Karpas-422 (cell line): ENCODE measurements at regions not wholly inside any gene's neighbourhood (a gene's known extent, or its start where the extent isn't known, plus 50 kb on each side); places are given as distances from the start of the nearest gene placed in this dataset.

Experiments used
- DNase-seq: peaks from one replicate; pipeline ENCODE4 v3.0.0-alpha.2; 2015
- H2AFZ ChIP-seq: fragments of 200-600 bp; sonication (generic); 2 replicates; pipeline ENCODE4 v1.6.1; 2014; ENCODE audit warnings: antibody characterized with exemption, low read length, mixed read lengths
- H3K27ac ChIP-seq: fragments of 200-600 bp; sonication (generic); 2 replicates; pipeline ENCODE4 v1.5.1; 2014; ENCODE audit warnings: mild to moderate bottlenecking, low read length, moderate library complexity
- H3K27me3 ChIP-seq: fragments of 200-600 bp; sonication (generic); 2 replicates; pipeline ENCODE4 v1.6.1; 2014; ENCODE audit warnings: low read length, mixed read lengths
- H3K36me3 ChIP-seq: fragments of 200-600 bp; sonication (generic); 2 replicates; pipeline ENCODE4 v1.6.1; 2014; ENCODE audit warnings: low read length, mixed read lengths; ENCODE audit not compliant: insufficient read depth
- H3K4me1 ChIP-seq: fragments of 200-600 bp; sonication (generic); 2 replicates; pipeline ENCODE4 v1.6.1; 2014; ENCODE audit warnings: mild to moderate bottlenecking, low read length, mixed read lengths
- H3K4me2 ChIP-seq: fragments of 200-600 bp; sonication (generic); 2 replicates; pipeline ENCODE4 v1.6.1; 2014; ENCODE audit warnings: low read length, low read depth, mild to moderate bottlenecking; ENCODE audit not compliant: poor library complexity, severe bottlenecking
- H3K4me3 ChIP-seq: fragments of 200-600 bp; sonication (generic); 2 replicates; pipeline ENCODE4 v1.5.1; 2014; ENCODE audit warnings: mild to moderate bottlenecking, antibody characterized with exemption, low read length, mixed read lengths
- H3K79me2 ChIP-seq: fragments of 200-600 bp; sonication (generic); 2 replicates; pipeline ENCODE4 v1.6.1; 2014; ENCODE audit warnings: mild to moderate bottlenecking, low read length, mixed read lengths
- H3K9ac ChIP-seq: fragments of 200-600 bp; sonication (generic); 2 replicates; pipeline ENCODE4 v1.6.0; 2014; ENCODE audit warnings: low read length
- H3K9me2 ChIP-seq: fragments of 200-600 bp; sonication (generic), shearing (Covaris generic); replicated peaks from 2 replicates; pipeline ENCODE4 v1.6.0; 2014; ENCODE audit warnings: mild to moderate bottlenecking, low read length, moderate library complexity; ENCODE audit not compliant: insufficient read depth
- H3K9me3 ChIP-seq: fragments of 300-700, 200-600 bp; sonication (generic); 2 replicates; pipeline ENCODE4 v1.6.1; 2014; ENCODE audit warnings: low read length, mixed read lengths
- H4K20me1 ChIP-seq: fragments of 200-600 bp; sonication (generic); 2 replicates; pipeline ENCODE4 v1.6.1; 2014; ENCODE audit warnings: mild to moderate bottlenecking, antibody characterized with exemption, low read length, low read depth; ENCODE audit not compliant: insufficient read depth

- Histone ChIP-seq H3K27me3 (no peaks in the 10 kb centered on the region), H2AFZ (no peak overlapping the region), H3K27ac (no peak overlapping the region), H3K79me2 (no peaks in the 10 kb centered on the region), H3K9ac (no peak overlapping the region), H3K4me2 (no peak overlapping the region), H3K9me2 (no peaks in the 10 kb centered on the region), H3K9me3 (no peaks in the 10 kb centered on the region), H3K4me3 (no peak overlapping the region), H3K36me3 (no peaks in the 10 kb centered on the region), H4K20me1 (no peaks in the 10 kb centered on the region), H3K4me1 (no peaks in the 10 kb centered on the region)
- no peak for DNase-seq
Measured at GRCh38 chr1:218982482-218982881, 191.2 kb upstream of the LYPLAL1 start.

- H3K4me1 ChIP-seq = no peaks in the 10 kb centered on the region
- H3K9me3 ChIP-seq = no peaks in the 10 kb centered on the region
- no peaks in the 10 kb centered on the region for H3K79me2 ChIP-seq
- no peaks in the 10 kb centered on the region for H3K36me3 ChIP-seq
- no peaks in the 10 kb centered on the region for H3K27me3 ChIP-seq
- DNase-seq = no peak
- H4K20me1 ChIP-seq = no peaks in the 10 kb centered on the region
- no peaks in the 10 kb centered on the region for H3K9me2 ChIP-seq
- H3K27ac ChIP-seq = no peak overlapping the region
- H3K4me3 ChIP-seq = no peak overlapping the region
- no peak overlapping the region for H2AFZ ChIP-seq
- H3K4me2 ChIP-seq = no peak overlapping the region
- no peak overlapping the region for H3K9ac ChIP-seq
Measured at GRCh38 chr1:218983433-218983832, 190.2 kb upstream of the LYPLAL1 start.

- Histone ChIP-seq H3K79me2 (no peaks in the 10 kb centered on the region), H3K4me3 (no peak overlapping the region), H3K36me3 (no peaks in the 10 kb centered on the region), H3K9ac (no peak overlapping the region), H3K4me1 (no peaks in the 10 kb centered on the region), H3K27ac (no peak overlapping the region), H3K9me3 (no peaks in the 10 kb centered on the region), H2AFZ (no peak overlapping the region), H4K20me1 (no peaks in the 10 kb centered on the region), H3K9me2 (no peaks in the 10 kb centered on the region), H3K27me3 (no peaks in the 10 kb centered on the region), H3K4me2 (no peak overlapping the region)
- DNase-seq = peak; percentile 53
Measured at GRCh38 chr1:218983848-218984247, 189.8 kb upstream of the LYPLAL1 start.

- H3K36me3 ChIP-seq = no peaks in the 10 kb centered on the region
- no peak for DNase-seq
- H3K4me3 ChIP-seq = no peak overlapping the region
Measured at GRCh38 chr1:218985424-218985984, 188.2 kb upstream of the LYPLAL1 start.

GRCh38 chr1:218986816-218987215 lies 186.9 kb upstream of the LYPLAL1 start:
- H3K36me3 ChIP-seq = no peaks in the 10 kb centered on the region
- no peaks in the 10 kb centered on the region for H3K4me1 ChIP-seq
- no peaks in the 10 kb centered on the region for H3K9me3 ChIP-seq
- no peak overlapping the region for H3K27ac ChIP-seq
- no peaks in the 10 kb centered on the region for H4K20me1 ChIP-seq
- no peaks in the 10 kb centered on the region for H3K27me3 ChIP-seq
- H3K9me2 ChIP-seq = no peaks in the 10 kb centered on the region
- no peak overlapping the region for H2AFZ ChIP-seq
- H3K9ac ChIP-seq = no peak overlapping the region
- no peaks in the 10 kb centered on the region for H3K79me2 ChIP-seq
- no peak overlapping the region for H3K4me2 ChIP-seq
- no peak overlapping the region for H3K4me3 ChIP-seq
- no peak for DNase-seq

More at GRCh38 chr1:218985424-218985984, 188.2 kb upstream of the LYPLAL1 start:
- H3K27me3 ChIP-seq = no peaks in the 10 kb centered on the region
- no peaks in the 10 kb centered on the region for H3K9me2 ChIP-seq
- H3K4me1 ChIP-seq = no peaks in the 10 kb centered on the region
- H3K79me2 ChIP-seq = no peaks in the 10 kb centered on the region
- no peak overlapping the region for H3K27ac ChIP-seq
- no peak overlapping the region for H3K4me2 ChIP-seq
- no peaks in the 10 kb centered on the region for H3K9me3 ChIP-seq
- H3K9ac ChIP-seq = no peak overlapping the region
- H2AFZ ChIP-seq = no peak overlapping the region
- H4K20me1 ChIP-seq = no peaks in the 10 kb centered on the region

GRCh38 chr1:218990019-218990418 lies 183.7 kb upstream of the LYPLAL1 start:
- H4K20me1 ChIP-seq = no peaks in the 10 kb centered on the region
- H3K9me2 ChIP-seq = no peaks in the 10 kb centered on the region
- no peaks in the 10 kb centered on the region for H3K4me1 ChIP-seq
- no peak for DNase-seq
- no peak overlapping the region for H3K27ac ChIP-seq
- H2AFZ ChIP-seq = no peak overlapping the region
- no peaks in the 10 kb centered on the region for H3K79me2 ChIP-seq
- H3K27me3 ChIP-seq = no peaks in the 10 kb centered on the region
- H3K9ac ChIP-seq = no peak overlapping the region
- no peaks in the 10 kb centered on the region for H3K9me3 ChIP-seq
- H3K36me3 ChIP-seq = no peaks in the 10 kb centered on the region
- H3K4me3 ChIP-seq = no peak overlapping the region
- H3K4me2 ChIP-seq = no peak overlapping the region

- no peak overlapping the region for H3K27ac ChIP-seq
- H2AFZ ChIP-seq = no peak overlapping the region
- no peaks in the 10 kb centered on the region for H3K27me3 ChIP-seq
- no peaks in the 10 kb centered on the region for H3K79me2 ChIP-seq
- no peak overlapping the region for H3K4me2 ChIP-seq
- H3K4me3 ChIP-seq = no peak overlapping the region
- no peaks in the 10 kb centered on the region for H3K9me3 ChIP-seq
- H4K20me1 ChIP-seq = no peaks in the 10 kb centered on the region
- no peaks in the 10 kb centered on the region for H3K4me1 ChIP-seq
- no peak for DNase-seq
- H3K9me2 ChIP-seq = no peaks in the 10 kb centered on the region
- H3K9ac ChIP-seq = no peak overlapping the region
- no peaks in the 10 kb centered on the region for H3K36me3 ChIP-seq
Measured at GRCh38 chr1:218991089-218991488, 182.6 kb upstream of the LYPLAL1 start.

- no peaks in the 10 kb centered on the region for H3K9me2 ChIP-seq
- H3K27ac ChIP-seq = no peak overlapping the region
- H3K27me3 ChIP-seq = no peaks in the 10 kb centered on the region
- no peak overlapping the region for H2AFZ ChIP-seq
- H3K4me3 ChIP-seq = no peak overlapping the region
- no peaks in the 10 kb centered on the region for H3K9me3 ChIP-seq
- no peaks in the 10 kb centered on the region for H4K20me1 ChIP-seq
- no peak for DNase-seq
- no peak overlapping the region for H3K9ac ChIP-seq
- no peaks in the 10 kb centered on the region for H3K79me2 ChIP-seq
- H3K4me2 ChIP-seq = no peak overlapping the region
- H3K36me3 ChIP-seq = no peaks in the 10 kb centered on the region
- H3K4me1 ChIP-seq = no peaks in the 10 kb centered on the region
Measured at GRCh38 chr1:218994615-218995014, 179.1 kb upstream of the LYPLAL1 start.
